ENCODE measurements at regions not wholly inside any gene's neighbourhood (a gene's known extent, or its start where the extent isn't known, plus 50 kb on each side); places are given as distances from the start of the nearest gene placed in this dataset.
A peak's percentile ranks its signal among the peaks of the same experiment; 100 is the strongest.

- no peak for DNase-seq
Observed at GRCh38 chr15:66933932-66934867, 131.2 kb upstream of the SMAD3 start.

DNA sequence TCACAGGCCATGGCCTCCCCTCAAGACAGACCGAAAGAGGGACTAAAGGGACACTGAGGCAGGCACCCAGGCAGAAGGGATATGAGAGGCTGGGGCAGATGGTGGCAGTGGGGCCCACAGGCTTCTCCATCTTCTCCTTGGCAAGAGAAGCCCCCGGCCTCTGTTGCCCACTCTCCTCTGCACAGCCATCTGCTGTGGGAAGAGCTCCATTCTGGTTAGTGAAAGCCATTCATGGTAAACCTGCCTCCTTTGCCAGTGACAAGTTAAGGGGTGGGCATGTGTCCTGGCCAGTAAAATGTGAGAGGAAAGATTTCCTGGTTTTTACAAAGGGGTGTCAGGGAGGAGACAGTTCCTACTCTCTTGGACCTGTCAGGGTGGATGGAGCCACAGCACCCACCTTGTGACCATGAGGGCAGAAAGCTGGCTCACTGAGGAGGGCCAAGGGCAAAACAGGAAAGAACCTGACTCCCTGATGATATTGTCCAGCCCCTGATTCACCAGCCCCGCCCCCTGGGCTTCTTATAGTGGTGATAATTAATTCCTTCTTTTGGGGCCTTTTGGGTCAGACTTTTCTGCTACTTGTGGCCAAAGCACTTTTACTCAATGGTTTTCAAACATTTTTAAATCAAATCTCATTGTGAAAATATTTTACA lies 130.4 kb upstream of the SMAD3 start:
- no peak for DNase-seq

DNA sequence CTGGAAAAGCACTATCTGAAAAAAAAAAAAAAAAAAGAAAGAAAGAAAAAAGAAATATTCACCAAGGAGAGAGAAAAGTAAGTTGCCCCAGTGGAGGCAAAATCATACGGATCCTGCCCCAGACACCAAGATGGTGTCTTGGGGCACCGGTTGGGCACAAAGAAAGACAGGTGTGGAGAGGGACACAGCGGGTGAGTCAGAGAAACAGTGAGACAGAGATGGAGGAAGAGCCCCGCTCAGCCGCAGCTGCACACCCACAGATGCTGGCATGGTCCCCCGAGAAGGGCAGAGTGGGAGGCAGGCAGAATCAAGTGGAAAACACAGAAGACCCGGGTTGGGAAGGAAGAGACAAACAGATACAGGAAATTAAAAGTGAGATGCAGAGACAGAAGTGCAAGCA lies 129.7 kb upstream of the SMAD3 start:
- DNase-seq: no peak

DNA sequence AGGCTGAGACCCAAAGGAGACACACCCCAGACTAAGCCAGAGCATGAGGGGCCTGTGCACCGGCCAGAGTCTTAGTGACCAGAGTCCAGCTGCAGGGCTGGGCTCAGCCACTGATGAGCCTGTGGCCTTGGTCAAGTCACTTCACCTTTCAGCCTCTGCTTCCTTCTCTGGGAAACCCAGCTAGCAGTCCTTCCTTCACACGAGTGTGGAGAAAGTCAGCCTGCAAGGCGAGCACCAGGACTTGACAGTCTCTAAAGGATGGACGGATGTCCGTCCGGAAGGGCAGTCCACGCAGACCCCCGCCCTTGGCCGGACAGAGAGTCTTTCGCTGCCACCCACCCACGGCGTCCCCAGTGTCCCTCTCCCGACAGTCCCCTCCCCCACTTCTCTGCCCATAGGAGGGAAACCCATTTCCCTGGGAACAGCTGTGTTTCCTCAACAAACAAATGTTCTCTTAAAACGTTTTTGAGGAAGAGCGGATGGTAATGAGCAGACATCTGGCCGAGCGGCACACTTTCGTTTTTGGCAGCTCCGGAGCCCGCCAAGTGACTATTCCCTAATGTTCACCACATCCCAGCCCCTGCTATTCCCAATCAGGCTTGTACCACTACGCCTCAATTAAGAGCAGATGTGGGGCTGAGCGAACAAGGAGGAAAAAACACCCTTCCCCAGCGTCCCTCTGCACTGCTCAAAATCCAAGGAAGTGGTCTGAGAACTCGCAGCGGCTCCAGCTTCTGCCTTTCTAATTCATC lies 129.1 kb upstream of the SMAD3 start:
- peak; percentile 85 for DNase-seq

- DNase-seq: no peak
Observed at GRCh38 chr15:66936861-66937582, 128.4 kb upstream of the SMAD3 start.

- no peak for DNase-seq
Observed at GRCh38 chr15:66937588-66937987, 127.8 kb upstream of the SMAD3 start.

GRCh38 chr15:66938114-66938830 lies 127.1 kb upstream of the SMAD3 start:
- no peak for DNase-seq

GRCh38 chr15:66939016-66939415 lies 126.4 kb upstream of the SMAD3 start:
- no peak for DNase-seq

GRCh38 chr15:66939451-66940023 lies 125.9 kb upstream of the SMAD3 start:
- DNase-seq: no peak

- no peak for DNase-seq
Observed at GRCh38 chr15:66940368-66940767, 125.0 kb upstream of the SMAD3 start.

GRCh38 chr15:66941108-66941711 lies 124.2 kb upstream of the SMAD3 start:
- no peak for DNase-seq

- DNase-seq: no peak
Observed at GRCh38 chr15:66941791-66942190, 123.6 kb upstream of the SMAD3 start.

DNA sequence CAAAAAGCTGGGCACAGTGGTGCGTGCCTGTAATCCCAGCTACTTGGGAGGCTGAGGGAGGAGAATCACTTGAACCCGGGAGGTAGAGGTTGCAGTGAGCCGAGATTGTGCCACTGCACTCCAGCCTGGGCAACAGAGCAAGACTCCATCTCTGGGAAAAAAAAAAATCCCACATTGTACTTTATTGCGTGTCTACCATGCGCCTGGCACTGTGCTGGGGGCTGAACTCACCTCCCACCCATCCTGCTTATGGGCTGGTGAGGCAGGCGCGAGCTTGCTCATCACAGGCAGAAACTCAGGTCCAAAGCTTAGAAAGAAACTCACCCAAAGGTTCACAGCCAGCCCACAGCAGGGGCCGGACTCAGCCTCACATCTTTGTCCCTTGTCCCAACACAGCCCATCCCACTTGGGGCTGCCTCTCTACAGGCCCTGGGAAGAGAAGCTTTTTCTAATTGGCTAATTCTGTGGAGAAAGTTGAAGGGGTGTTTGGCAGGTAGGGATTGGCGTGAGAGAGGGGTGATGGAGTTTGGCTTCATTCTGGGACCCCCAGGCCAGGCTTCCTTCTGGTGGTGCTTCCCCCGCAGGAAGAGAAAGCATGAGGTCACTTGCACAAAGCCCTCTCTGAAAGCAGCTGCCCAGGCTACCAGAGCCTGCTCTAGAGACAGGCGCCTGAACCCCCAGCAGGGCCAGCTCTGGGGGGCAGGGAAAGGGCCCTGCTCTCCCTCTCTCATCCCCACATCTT lies 122.6 kb upstream of the SMAD3 start:
- DNase-seq: no peak

- no peak for DNase-seq
Observed at GRCh38 chr15:66943456-66944095, 121.8 kb upstream of the SMAD3 start.

GRCh38 chr15:66944121-66944520 lies 121.3 kb upstream of the SMAD3 start:
- no peak for DNase-seq

- DNase-seq: no peak
Observed at GRCh38 chr15:66945286-66945685, 120.1 kb upstream of the SMAD3 start.

- no peak for DNase-seq
Observed at GRCh38 chr15:66945842-66946241, 119.6 kb upstream of the SMAD3 start.

- peak; percentile 69 for DNase-seq
Observed at GRCh38 chr15:66946578-66947164, 118.7 kb upstream of the SMAD3 start.

GRCh38 chr15:66947471-66947870 lies 117.9 kb upstream of the SMAD3 start:
- no peak for DNase-seq

DNA sequence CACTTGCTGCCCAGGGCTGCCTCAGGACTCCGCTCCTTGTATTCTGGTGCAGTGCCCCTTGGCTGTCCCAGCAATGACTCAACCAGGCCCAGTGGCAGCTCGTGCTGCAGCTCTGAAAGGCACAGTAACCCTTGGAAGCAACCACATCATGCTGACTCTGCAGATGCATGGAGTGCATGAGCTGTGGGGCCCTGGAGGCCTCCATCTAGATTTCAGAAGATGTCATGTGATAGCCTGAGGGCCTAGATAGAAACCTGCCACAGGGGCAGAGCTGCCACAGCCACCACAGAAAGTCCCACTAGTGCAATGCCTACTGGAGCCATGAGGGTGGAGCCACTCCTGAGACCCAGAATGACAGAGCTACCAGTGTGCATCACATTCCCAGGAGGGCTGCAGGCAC lies 117.1 kb upstream of the SMAD3 start:
- no peak for DNase-seq

Measured in fibroblast of upper back skin (primary cell).